ENCODE measurements at regions not wholly inside any gene's neighbourhood (a gene's known extent, or its start where the extent isn't known, plus 50 kb on each side); places are given as distances from the start of the nearest gene placed in this dataset.

- TF ChIP-seq, protein P1, sequence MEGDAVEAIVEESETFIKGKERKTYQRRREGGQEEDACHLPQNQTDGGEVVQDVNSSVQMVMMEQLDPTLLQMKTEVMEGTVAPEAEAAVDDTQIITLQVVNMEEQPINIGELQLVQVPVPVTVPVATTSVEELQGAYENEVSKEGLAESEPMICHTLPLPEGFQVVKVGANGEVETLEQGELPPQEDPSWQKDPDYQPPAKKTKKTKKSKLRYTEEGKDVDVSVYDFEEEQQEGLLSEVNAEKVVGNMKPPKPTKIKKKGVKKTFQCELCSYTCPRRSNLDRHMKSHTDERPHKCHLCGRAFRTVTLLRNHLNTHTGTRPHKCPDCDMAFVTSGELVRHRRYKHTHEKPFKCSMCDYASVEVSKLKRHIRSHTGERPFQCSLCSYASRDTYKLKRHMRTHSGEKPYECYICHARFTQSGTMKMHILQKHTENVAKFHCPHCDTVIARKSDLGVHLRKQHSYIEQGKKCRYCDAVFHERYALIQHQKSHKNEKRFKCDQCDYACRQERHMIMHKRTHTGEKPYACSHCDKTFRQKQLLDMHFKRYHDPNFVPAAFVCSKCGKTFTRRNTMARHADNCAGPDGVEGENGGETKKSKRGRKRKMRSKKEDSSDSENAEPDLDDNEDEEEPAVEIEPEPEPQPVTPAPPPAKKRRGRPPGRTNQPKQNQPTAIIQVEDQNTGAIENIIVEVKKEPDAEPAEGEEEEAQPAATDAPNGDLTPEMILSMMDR (conservative IDR thresholded peaks at IDR 0.05; ENCODE audit: low read depth, low read length): no peak
- no peak for TF ChIP-seq EZH2 (IDR thresholded peaks at IDR 0.05; ENCODE audit: low read length, unreplicated experiment)
These were observed 320.8 kb downstream of the PCDH20 start for GRCh38 chr13:61094865-61095264.
